Stimulated activated naive B cell treated with anti-CD40 and anti-IgM and Interleukin-4, amounts not matched to agents 10 μg/mL and 1 μg/mL and 100 μg/mL, for 72 hours (primary cell): ENCODE measurements at regions not wholly inside any gene's neighbourhood (a gene's known extent, or its start where the extent isn't known, plus 50 kb on each side); places are given as distances from the start of the nearest gene placed in this dataset.
"Not testable (repeated sequence)": the region's sequence is repeated elsewhere in the genome, so short reads cannot be mapped to it uniquely, and the experiment has no call there.

Experiments
- ATAC-seq, 2 donors: fragments of 150-1000 bp; cut with Tn5 transposase; replicated peaks; 2 replicates each; pipeline ENCODE4 v1.10.0; 2021; ENCODE audit warnings: moderate library complexity in 1 of 2
- DNase-seq: peaks from one replicate; pipeline ENCODE4 v3.0.0; 2021
- H3K27ac Mint-ChIP-seq: one replicate; pipeline ENCODE4 v1.8.0; 2022; ENCODE audit warnings: mild to moderate bottlenecking, mixed read lengths
- H3K27me3 Mint-ChIP-seq, 2 donors: one replicate each; pipeline ENCODE4 v1.8.0; 2022; ENCODE audit warnings: mixed read lengths in 2 of 2
- H3K36me3 Mint-ChIP-seq, 2 donors: one replicate each; pipeline ENCODE4 v1.8.0; 2022; ENCODE audit warnings: mixed read lengths in 2 of 2, mild to moderate bottlenecking in 1 of 2
- H3K4me1 Mint-ChIP-seq, 2 donors: one replicate each; pipeline ENCODE4 v1.8.0; 2022; ENCODE audit warnings: mixed read lengths in 2 of 2, mild to moderate bottlenecking in 1 of 2
- H3K4me3 Mint-ChIP-seq, 2 donors: one replicate each; pipeline ENCODE4 v1.8.0; 2022; ENCODE audit warnings: mild to moderate bottlenecking in 2 of 2, mixed read lengths in 2 of 2, moderate library complexity in 1 of 2
- H3K9me3 Mint-ChIP-seq, 2 donors: one replicate each; pipeline ENCODE4 v1.8.0; 2022; ENCODE audit warnings: mixed read lengths in 2 of 2, mild to moderate bottlenecking in 1 of 2

- Mint-ChIP-seq H3K36me3 (no peaks in the 10 kb centered on the region), H3K27ac (no peak overlapping the region), H3K27me3 (no peaks in the 10 kb centered on the region), H3K9me3 (no peaks in the 10 kb centered on the region), H3K4me1 (peaks cover 8 to 11% of the 10 kb centered on the region in 2 donors), H3K4me3 (no peak overlapping the region)
- DNase-seq: no peak
- no peak for ATAC-seq
Measured at GRCh38 chr1:244318512-244318911, 133.2 kb downstream of the ADSS2 start.

- Mint-ChIP-seq H3K4me3 (peak overlapping the region in 1 of 2 donors; percentile 65), H3K27me3 (no peaks in the 10 kb centered on the region), H3K4me1 (peaks cover 10 to 11% of the 10 kb centered on the region in 2 donors), H3K9me3 (no peaks in the 10 kb centered on the region), H3K36me3 (no peaks in the 10 kb centered on the region), H3K27ac (peak overlapping the region; percentile 94)
- peak; percentile 92 for ATAC-seq
- DNase-seq: peak; percentile 34
Measured at GRCh38 chr1:244319283-244320132, 132.2 kb downstream of the ADSS2 start.

GRCh38 chr1:244322181-244322580, 129.5 kb downstream of the ADSS2 start:
- no peaks in the 10 kb centered on the region for H3K36me3 Mint-ChIP-seq
- no peaks in the 10 kb centered on the region for H3K9me3 Mint-ChIP-seq
- DNase-seq (no peak), ATAC-seq (no peak)
- no peak overlapping the region for H3K4me3 Mint-ChIP-seq
- H3K4me1 Mint-ChIP-seq: peaks cover 16 to 25% of the 10 kb centered on the region in 2 donors
- H3K27ac Mint-ChIP-seq: no peak overlapping the region
- H3K27me3 Mint-ChIP-seq: no peaks in the 10 kb centered on the region

- Mint-ChIP-seq H3K27me3 (no peaks in the 10 kb centered on the region), H3K4me1 (peaks cover 16 to 25% of the 10 kb centered on the region in 2 donors), H3K36me3 (no peaks in the 10 kb centered on the region), H3K27ac (no peak overlapping the region), H3K4me3 (no peak overlapping the region), H3K9me3 (no peaks in the 10 kb centered on the region)
- DNase-seq (no peak), ATAC-seq (no peak)
Measured at GRCh38 chr1:244322791-244323521, 128.8 kb downstream of the ADSS2 start.

- Mint-ChIP-seq H3K36me3 (peaks cover 0 to 3% of the 10 kb centered on the region in 2 donors), H3K9me3 (peaks cover 3 to 7% of the 10 kb centered on the region in 2 donors), H3K27ac (peak overlapping the region; percentile 73), H3K4me1 (peaks cover 14 to 22% of the 10 kb centered on the region in 2 donors), H3K4me3 (peak overlapping the region in 1 of 2 donors; percentile 83), H3K27me3 (no peaks in the 10 kb centered on the region)
- DNase-seq (no peak), ATAC-seq (peak in 1 of 2 donors; percentile 3)
Measured at GRCh38 chr1:244324176-244324883, 127.4 kb downstream of the ADSS2 start.

- peak; percentile 20 for DNase-seq
Measured at GRCh38 chr1:244325056-244325758, 126.5 kb downstream of the ADSS2 start.

GRCh38 chr1:244326757-244327156, 125.0 kb downstream of the ADSS2 start:
- peaks cover 3 to 7% of the 10 kb centered on the region in 2 donors for H3K9me3 Mint-ChIP-seq
- DNase-seq (no peak), ATAC-seq (no peak)
- peaks cover 0 to 3% of the 10 kb centered on the region in 2 donors for H3K36me3 Mint-ChIP-seq
- no peak overlapping the region for H3K27ac Mint-ChIP-seq
- no peak overlapping the region for H3K4me3 Mint-ChIP-seq
- no peaks in the 10 kb centered on the region for H3K27me3 Mint-ChIP-seq
- H3K4me1 Mint-ChIP-seq: peaks cover 8 to 14% of the 10 kb centered on the region in 2 donors

More at GRCh38 chr1:244325056-244325758, 126.5 kb downstream of the ADSS2 start:
- peak; percentile 67 to 92 for ATAC-seq
- H3K4me1 Mint-ChIP-seq: peaks cover 8 to 14% of the 10 kb centered on the region in 2 donors
- H3K4me3 Mint-ChIP-seq: peak overlapping the region in 1 of 2 donors; percentile 83
- H3K27ac Mint-ChIP-seq: peak overlapping the region; percentile 73
- peaks cover 3 to 7% of the 10 kb centered on the region in 2 donors for H3K9me3 Mint-ChIP-seq
- peaks cover 0 to 3% of the 10 kb centered on the region in 2 donors for H3K36me3 Mint-ChIP-seq
- H3K27me3 Mint-ChIP-seq: no peaks in the 10 kb centered on the region

GRCh38 chr1:244327533-244327932, 124.2 kb downstream of the ADSS2 start:
- H3K36me3 Mint-ChIP-seq: peaks cover 0 to 5% of the 10 kb centered on the region in 2 donors
- H3K9me3 Mint-ChIP-seq: peaks cover 3 to 9% of the 10 kb centered on the region in 2 donors
- H3K27ac Mint-ChIP-seq: no peak overlapping the region
- DNase-seq (no peak), ATAC-seq (no peak)
- H3K4me1 Mint-ChIP-seq: peaks cover 10 to 14% of the 10 kb centered on the region in 2 donors
- peaks cover 3 to 4% of the 10 kb centered on the region in 2 donors for H3K27me3 Mint-ChIP-seq
- H3K4me3 Mint-ChIP-seq: no peak overlapping the region

GRCh38 chr1:244328476-244328875, 123.2 kb downstream of the ADSS2 start:
- H3K27me3 Mint-ChIP-seq: peaks cover 5 to 13% of the 10 kb centered on the region in 2 donors
- no peak for DNase-seq
- no peak overlapping the region for H3K27ac Mint-ChIP-seq
- H3K9me3 Mint-ChIP-seq: peaks cover 3 to 10% of the 10 kb centered on the region in 2 donors
- H3K4me1 Mint-ChIP-seq: peaks cover 11 to 14% of the 10 kb centered on the region in 2 donors
- no peak overlapping the region for H3K4me3 Mint-ChIP-seq
- peaks cover 0 to 5% of the 10 kb centered on the region in 2 donors for H3K36me3 Mint-ChIP-seq
- ATAC-seq: no peak

- Mint-ChIP-seq H3K36me3 (peaks cover 3 to 7% of the 10 kb centered on the region in 2 donors), H3K27ac (no peak overlapping the region), H3K9me3 (peaks cover 5 to 10% of the 10 kb centered on the region in 2 donors), H3K27me3 (peaks cover 17 to 24% of the 10 kb centered on the region in 2 donors), H3K4me3 (no peak overlapping the region), H3K4me1 (peaks cover 7 to 13% of the 10 kb centered on the region in 2 donors)
- ATAC-seq: no peak
- DNase-seq: no peak
Measured at GRCh38 chr1:244329591-244330317, 122.0 kb downstream of the ADSS2 start.

- Mint-ChIP-seq H3K36me3 (peaks cover 3 to 7% of the 10 kb centered on the region in 2 donors), H3K9me3 (peaks cover 5 to 10% of the 10 kb centered on the region in 2 donors), H3K4me3 (no peak overlapping the region), H3K4me1 (peaks cover 4 to 8% of the 10 kb centered on the region in 2 donors), H3K27ac (no peak overlapping the region), H3K27me3 (peaks cover 17 to 24% of the 10 kb centered on the region in 2 donors)
- no peak for DNase-seq
- no peak for ATAC-seq
Measured at GRCh38 chr1:244330318-244330625, 121.4 kb downstream of the ADSS2 start.

GRCh38 chr1:244332761-244333160, 118.9 kb downstream of the ADSS2 start:
- H3K4me3 Mint-ChIP-seq, H3K36me3 Mint-ChIP-seq, H3K27ac Mint-ChIP-seq, H3K4me1 Mint-ChIP-seq, ATAC-seq, DNase-seq: not testable (repeated sequence)
- H3K27me3 Mint-ChIP-seq: peaks cover 20 to 29% of the 10 kb centered on the region in 2 donors
- peaks cover 5 to 10% of the 10 kb centered on the region in 2 donors for H3K9me3 Mint-ChIP-seq

- not testable (repeated sequence) for H3K27ac Mint-ChIP-seq, DNase-seq, H3K4me1 Mint-ChIP-seq, ATAC-seq, H3K4me3 Mint-ChIP-seq, H3K9me3 Mint-ChIP-seq, H3K36me3 Mint-ChIP-seq
- H3K27me3 Mint-ChIP-seq: peaks cover 20 to 29% of the 10 kb centered on the region in 2 donors
Measured at GRCh38 chr1:244334315-244334714, 117.4 kb downstream of the ADSS2 start.
